ENCODE measurements at regions not wholly inside any gene's neighbourhood (a gene's known extent, or its start where the extent isn't known, plus 50 kb on each side); places are given as distances from the start of the nearest gene placed in this dataset.

GRCh38 chr6:108767418-108768165, 80.6 kb upstream of the ARMC2 start:
- no peak for DNase-seq
- peaks cover 12% of the 10 kb centered on the region for H3K4me1 ChIP-seq
- intact Hi-C loops (cut with micrococcal nuclease), result no loop called here
- no peaks in the 10 kb centered on the region for H3K27me3 ChIP-seq (ENCODE audit: low read depth)
- no peaks in the 10 kb centered on the region for H3K9me3 ChIP-seq (replicated peaks)
- no peak overlapping the region for H3K27ac ChIP-seq (replicated peaks)
- no peaks in the 10 kb centered on the region for H3K36me3 ChIP-seq
- H3K4me3 ChIP-seq, result no peak overlapping the region
- TF ChIP-seq CTCF (IDR thresholded peaks at IDR 0.05; ENCODE audit: borderline replicate concordance), result no peak

- peaks cover 12% of the 10 kb centered on the region for H3K4me1 ChIP-seq
- no peak for TF ChIP-seq CTCF (IDR thresholded peaks at IDR 0.05; ENCODE audit: borderline replicate concordance)
- H3K36me3 ChIP-seq, result no peaks in the 10 kb centered on the region
- H3K4me3 ChIP-seq, result no peak overlapping the region
- intact Hi-C loops (cut with micrococcal nuclease), result no loop called here
- DNase-seq, result no peak
- H3K9me3 ChIP-seq (replicated peaks), result no peaks in the 10 kb centered on the region
- no peaks in the 10 kb centered on the region for H3K27me3 ChIP-seq (ENCODE audit: low read depth)
- H3K27ac ChIP-seq (replicated peaks), result no peak overlapping the region
These were observed 80.1 kb upstream of the ARMC2 start for GRCh38 chr6:108768166-108768555.

DNA sequence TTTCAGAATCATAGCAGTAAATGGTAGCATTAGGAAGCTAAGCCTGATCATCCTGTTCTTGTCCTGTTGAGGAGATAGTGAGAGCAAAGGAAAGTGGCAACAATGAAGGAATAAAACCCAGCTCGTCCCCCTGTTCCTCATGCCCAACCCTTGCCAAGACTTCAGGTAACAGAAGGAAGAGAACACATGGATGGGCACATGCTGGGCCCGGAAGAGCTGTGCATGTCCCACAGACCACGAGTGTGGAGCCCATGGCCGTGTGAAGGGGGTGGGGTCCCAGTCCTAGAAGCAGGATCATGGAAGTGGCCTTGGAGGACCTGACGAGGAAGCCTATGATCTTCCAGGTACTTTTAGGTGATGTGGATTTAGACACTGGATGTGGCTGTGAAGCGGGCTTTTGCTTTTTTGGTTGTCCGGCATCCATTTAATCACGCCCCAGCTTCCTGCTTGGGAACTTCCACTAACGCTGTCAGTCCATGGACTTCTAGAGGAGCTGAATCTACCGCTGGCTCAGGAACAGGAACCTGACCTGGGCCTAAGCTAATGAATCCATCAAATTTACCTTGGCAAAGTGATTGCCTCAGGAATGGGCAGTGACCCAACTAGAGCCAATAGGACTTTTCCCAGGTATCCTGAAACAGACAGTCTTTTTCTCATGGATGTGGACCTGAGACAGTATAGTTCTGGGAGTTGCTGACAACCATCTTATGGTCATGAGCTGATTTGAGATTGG, 79.3 kb upstream of the ARMC2 start:
- peaks cover 11% of the 10 kb centered on the region for H3K4me1 ChIP-seq
- no peak overlapping the region for H3K27ac ChIP-seq (replicated peaks)
- no peaks in the 10 kb centered on the region for H3K27me3 ChIP-seq (ENCODE audit: low read depth)
- H3K9me3 ChIP-seq (replicated peaks), result no peaks in the 10 kb centered on the region
- no peak overlapping the region for H3K4me3 ChIP-seq
- intact Hi-C loops (cut with micrococcal nuclease), result no loop called here
- no peak for TF ChIP-seq CTCF (IDR thresholded peaks at IDR 0.05; ENCODE audit: borderline replicate concordance)
- DNase-seq, result no peak
- no peaks in the 10 kb centered on the region for H3K36me3 ChIP-seq

GRCh38 chr6:108771421-108771820, 76.8 kb upstream of the ARMC2 start:
- no peak for DNase-seq
- Histone ChIP-seq H3K36me3 (no peaks in the 10 kb centered on the region), H3K4me1 (no peaks in the 10 kb centered on the region), H3K9me3 (replicated peaks) (no peaks in the 10 kb centered on the region), H3K27me3 (ENCODE audit: low read depth) (no peaks in the 10 kb centered on the region), H3K4me3 (no peak overlapping the region), H3K27ac (replicated peaks) (no peak overlapping the region)
- no peak for TF ChIP-seq CTCF (IDR thresholded peaks at IDR 0.05; ENCODE audit: borderline replicate concordance)
- intact Hi-C loops (cut with micrococcal nuclease), result no loop called here

- DNase-seq, result no peak
- intact Hi-C loops (cut with micrococcal nuclease), result no loop called here
- Histone ChIP-seq H3K4me3 (no peak overlapping the region), H3K9me3 (replicated peaks) (no peaks in the 10 kb centered on the region), H3K36me3 (no peaks in the 10 kb centered on the region), H3K4me1 (no peaks in the 10 kb centered on the region), H3K27me3 (ENCODE audit: low read depth) (no peaks in the 10 kb centered on the region), H3K27ac (replicated peaks) (no peak overlapping the region)
- TF ChIP-seq CTCF (IDR thresholded peaks at IDR 0.05; ENCODE audit: borderline replicate concordance), result no peak
These were observed 73.7 kb upstream of the ARMC2 start for GRCh38 chr6:108774555-108774954.
